H1 (cell line): ENCODE measurements at regions not wholly inside any gene's neighbourhood (a gene's known extent, or its start where the extent isn't known, plus 50 kb on each side); places are given as distances from the start of the nearest gene placed in this dataset.

Experiments
- CTCF ChIA-PET: fragments of 300-600 bp; sonication (Branson Sonifier 250); formaldehyde crosslinking; loops from one replicate; lab custom pipeline; 2021; ENCODE audit not compliant: partially characterized antibody; lab: Charles Lee
- POLR2A ChIA-PET: fragments of 300-600 bp; sonication (Branson Sonifier 250); formaldehyde crosslinking; loops from one replicate; lab custom pipeline; 2021; ENCODE audit warnings: inconsistent platforms; ENCODE audit not compliant: partially characterized antibody; lab: Charles Lee
- DNase-seq, 2 experiments: peaks; one replicate each; pipeline versions ENCODE4 v3.0.0 to v3.0.0-alpha.2; 2010 to 2022; ENCODE audit warnings: low spot score in 2 of 2, low read depth in 1 of 2, mixed read lengths in 1 of 2
- FAIRE-seq: peaks from 2 replicates; lab custom pipeline; 2011; peaks lifted over from hg19 to GRCh38; lab: Jason Lieb, UNC
- H2AFZ ChIP-seq: 2 replicates; pipeline ENCODE4 v1.8.1; 2012; ENCODE audit warnings: low read length, inconsistent platforms
- H2AK5ac ChIP-seq: 2 replicates; pipeline ENCODE4 v1.6.1; 2013; ENCODE audit warnings: low read depth, low read length
- H2BK120ac ChIP-seq: replicated peaks from 2 replicates; pipeline ENCODE3; 2013; ENCODE audit warnings: low read depth, low read length, inconsistent platforms
- H2BK12ac ChIP-seq: 2 replicates; pipeline ENCODE4 v1.6.1; 2013; ENCODE audit warnings: low read depth, low read length
- H2BK15ac ChIP-seq: 2 replicates; pipeline ENCODE4 v1.6.1; 2013; ENCODE audit warnings: low read length
- H2BK20ac ChIP-seq: 2 replicates; pipeline ENCODE4 v1.6.1; 2013; ENCODE audit warnings: low read length
- H2BK5ac ChIP-seq: 2 replicates; pipeline ENCODE4 v1.6.1; 2013; ENCODE audit warnings: low read depth, low read length
- H3K14ac ChIP-seq: 2 replicates; pipeline ENCODE4 v1.6.1; 2013; ENCODE audit warnings: inconsistent platforms; ENCODE audit not compliant: insufficient read length
- H3K18ac ChIP-seq: 2 replicates; pipeline ENCODE4 v1.6.1; 2013; ENCODE audit warnings: low read length; ENCODE audit errors: extremely low read depth
- H3K23ac ChIP-seq: 2 replicates; pipeline ENCODE4 v1.6.1; 2013; ENCODE audit warnings: inconsistent platforms; ENCODE audit not compliant: insufficient read length
- H3K23me2 ChIP-seq: 2 replicates; pipeline ENCODE4 v1.6.1; 2013; ENCODE audit warnings: low read depth, low read length
- H3K27ac ChIP-seq: 2 replicates; pipeline ENCODE4 v1.6.1; 2011; ENCODE audit warnings: low read depth, low read length, inconsistent platforms
- H3K27me3 ChIP-seq, 4 experiments: replicated peaks in 1 of 4; 1 replicate in 1 of 4; 2 replicates in 3 of 4; pipeline versions ENCODE4 v1.6.1 to v1.8.1; 2011 to 2013; ENCODE audit warnings: low read length in 3 of 4, mild to moderate bottlenecking in 3 of 4, inconsistent platforms in 2 of 4, mixed read lengths in 2 of 4, moderate library complexity in 1 of 4; ENCODE audit not compliant: control insufficient read depth in 3 of 4, insufficient read depth in 3 of 4; ENCODE audit errors: extremely low read depth in 1 of 4
- H3K36me3 ChIP-seq, 4 experiments: 2 replicates each; pipeline versions ENCODE4 v1.6.1 to v1.8.1; 2011 to 2013; ENCODE audit warnings: mild to moderate bottlenecking in 4 of 4, low read length in 3 of 4, moderate library complexity in 2 of 4, control low read depth in 1 of 4, inconsistent platforms in 1 of 4; ENCODE audit not compliant: insufficient read depth in 4 of 4, control insufficient read depth in 2 of 4
- H3K4ac ChIP-seq: replicated peaks from 2 replicates; pipeline ENCODE3; 2013; ENCODE audit warnings: low read length, low read depth, mixed read lengths, inconsistent platforms; ENCODE audit not compliant: insufficient read length
- H3K4me1 ChIP-seq, 4 experiments: replicated peaks in 1 of 4; 1 replicate in 1 of 4; 2 replicates in 3 of 4; pipeline versions ENCODE4 v1.6.1 to v1.8.1; 2011 to 2013; ENCODE audit warnings: low read length in 3 of 4, inconsistent platforms in 2 of 4, mixed read lengths in 1 of 4; ENCODE audit not compliant: insufficient read depth in 4 of 4, control insufficient read depth in 3 of 4
- H3K4me2 ChIP-seq, 2 experiments: 2 replicates each; pipeline versions ENCODE4 v1.6.1 to v1.8.1; 2011 to 2013; ENCODE audit warnings: low read depth in 2 of 2, low read length in 2 of 2, control low read depth in 1 of 2, inconsistent platforms in 1 of 2, mild to moderate bottlenecking in 1 of 2; ENCODE audit not compliant: insufficient read depth in 1 of 2
- H3K4me3 ChIP-seq, 4 experiments: fragments of 200-600, 300-600 bp in 1 of 4; sonication (generic), shearing (Covaris generic), sonication (Bioruptor Twin) in 1 of 4; 2 replicates each; pipeline versions ENCODE4 v1.5.1 to v1.8.1; 2011 to 2016; ENCODE audit warnings: low read length in 4 of 4, low read depth in 3 of 4, control low read depth in 2 of 4, inconsistent platforms in 2 of 4, mild to moderate bottlenecking in 2 of 4, mixed read lengths in 1 of 4, moderate library complexity in 1 of 4; ENCODE audit not compliant: insufficient read depth in 2 of 4; ENCODE audit errors: extremely low read depth in 1 of 4
- H3K56ac ChIP-seq: replicated peaks from 2 replicates; pipeline ENCODE3; 2013; ENCODE audit warnings: low read depth, mild to moderate bottlenecking, mixed read lengths, low read length, inconsistent platforms; ENCODE audit not compliant: insufficient read length
- H3K79me1 ChIP-seq: 2 replicates; pipeline ENCODE4 v1.6.1; 2013; ENCODE audit warnings: low read depth, low read length, control low read depth
- H3K79me2 ChIP-seq, 2 experiments: 2 replicates each; pipeline versions ENCODE4 v1.6.1 to v1.8.1; 2012 to 2013; ENCODE audit warnings: low read length in 2 of 2, mild to moderate bottlenecking in 2 of 2, inconsistent platforms in 1 of 2; ENCODE audit not compliant: insufficient read depth in 2 of 2, control insufficient read depth in 1 of 2
- H3K9ac ChIP-seq, 4 experiments: replicated peaks in 1 of 4; 1 replicate in 1 of 4; 2 replicates in 3 of 4; pipeline versions ENCODE4 v1.6.1 to v1.8.1; 2011 to 2013; ENCODE audit warnings: low read depth in 3 of 4, low read length in 3 of 4, control low read depth in 2 of 4, mild to moderate bottlenecking in 2 of 4, moderate library complexity in 2 of 4, inconsistent platforms in 1 of 4; ENCODE audit errors: extremely low read depth in 1 of 4
- H3K9me3 ChIP-seq, 2 experiments: 2 replicates each; pipeline versions ENCODE4 v1.6.1 to v1.8.1; 2012 to 2013; ENCODE audit warnings: mild to moderate bottlenecking in 2 of 2, moderate library complexity in 2 of 2, control low read depth in 1 of 2, inconsistent platforms in 1 of 2, low read depth in 1 of 2, low read length in 1 of 2, mixed read lengths in 1 of 2; ENCODE audit not compliant: insufficient read depth in 2 of 2
- H4K20me1 ChIP-seq, 2 experiments: replicated peaks in 1 of 2; 2 replicates each; pipeline versions ENCODE3 to v1.8.1; 2011 to 2013; ENCODE audit warnings: inconsistent platforms in 2 of 2, low read length in 2 of 2, mild to moderate bottlenecking in 1 of 2; ENCODE audit not compliant: insufficient read depth in 2 of 2, control insufficient read depth in 1 of 2
- H4K5ac ChIP-seq: 2 replicates; pipeline ENCODE4 v1.6.1; 2013; ENCODE audit warnings: low read length, low read depth, mixed read lengths, inconsistent platforms; ENCODE audit not compliant: insufficient read length
- H4K8ac ChIP-seq: 2 replicates; pipeline ENCODE4 v1.8.0; 2013; ENCODE audit warnings: mild to moderate bottlenecking, moderate library complexity, low read length, inconsistent platforms; ENCODE audit not compliant: insufficient read depth; ENCODE audit errors: extremely low read depth
- H4K91ac ChIP-seq: replicated peaks from 2 replicates; pipeline ENCODE3; 2013; ENCODE audit warnings: low read length, mixed read lengths, inconsistent platforms; ENCODE audit not compliant: insufficient read length
- PHF8 ChIP-seq: fragments of 200-600 bp; sonication (generic); conservative IDR thresholded peaks from 2 replicates; pipeline ENCODE4 v1.7.1; 2012; ENCODE audit warnings: low read depth, mild to moderate bottlenecking, inconsistent platforms, low read length, moderate library complexity
- POLR2AphosphoS5 ChIP-seq: IDR thresholded peaks from 2 replicates; pipeline ENCODE4 v1.6.1; 2011; ENCODE audit warnings: low read depth, low read length
- WGBS, 2 experiments: shearing (Covaris generic) in 1 of 2; methylation state at CpG; one replicate each; pipeline versions ENCODE4 v1.1.6 to v1.1.7; 2013 to 2015; ENCODE audit warnings: low lambda C conversion rate in 2 of 2, mixed read lengths in 2 of 2, inconsistent platforms in 1 of 2, low coverage in 1 of 2, missing lambda C conversion rate in 1 of 2; ENCODE audit not compliant: insufficient replicate concordance in 2 of 2, insufficient coverage in 1 of 2, insufficient read length in 1 of 2; ENCODE audit errors: extremely low coverage in 1 of 2, missing lambda C conversion rate in 1 of 2; 5-methylcytosine and 5-hydroxymethylcytosine counted together

DNA sequence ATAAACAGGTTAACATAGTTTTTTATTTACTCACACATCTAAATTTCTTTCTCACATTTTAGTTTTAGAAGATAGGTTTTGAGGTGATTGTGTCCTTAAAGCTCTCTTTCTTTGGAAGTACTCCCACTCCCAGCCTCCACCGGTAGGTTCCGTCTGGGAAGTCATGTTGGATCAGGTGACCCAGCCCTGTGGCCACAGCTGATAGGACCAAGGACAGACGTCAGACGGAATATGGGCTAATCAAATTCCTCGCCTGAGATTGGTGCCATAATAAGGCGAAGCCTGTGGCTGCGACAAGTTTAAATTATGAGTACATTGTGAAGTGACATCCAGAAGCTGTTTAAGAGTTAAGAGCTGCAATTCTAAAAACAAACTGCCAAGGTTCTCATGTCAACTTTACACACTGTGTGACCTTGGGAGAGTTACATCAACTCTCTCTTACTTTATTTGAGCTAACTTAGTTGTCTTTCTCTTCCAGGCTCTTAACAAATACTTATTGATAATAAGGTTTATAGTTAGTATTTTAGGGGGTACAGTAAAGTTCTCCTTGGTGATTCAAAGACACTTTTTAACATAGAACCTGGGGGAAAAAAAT is 133.6 kb downstream of the NPY start:
- Histone ChIP-seq H3K4ac (no peak overlapping the region), H3K18ac (no peak overlapping the region), H3K9me3 (peaks cover 0 to 4% of the 10 kb centered on the region in 2 experiments; a peak in 2 of 4 replicates), H4K8ac (no peak overlapping the region), H3K4me1 (peaks cover 0 to 5% (median 0%) of the 10 kb centered on the region in 4 experiments; a peak in 1 of 7 replicates), H4K5ac (no peak overlapping the region), H2AK5ac (no peak overlapping the region), H2BK5ac (no peak overlapping the region), H3K14ac (no peak overlapping the region), H3K4me2 (no peak overlapping the region), H3K56ac (no peak overlapping the region), H3K23me2 (no peaks in the 10 kb centered on the region), H3K9ac (no peak overlapping the region), H3K27ac (no peak overlapping the region), H3K4me3 (no peak overlapping the region), H4K91ac (no peak overlapping the region), H3K27me3 (peaks cover 0 to 2% (median 0%) of the 10 kb centered on the region in 4 experiments; a peak in 1 of 7 replicates), H3K23ac (no peak overlapping the region), H3K79me2 (no peaks in the 10 kb centered on the region), H2AFZ (no peak overlapping the region), H3K36me3 (no peaks in the 10 kb centered on the region), H2BK12ac (no peak overlapping the region), H2BK20ac (no peak overlapping the region), H2BK15ac (no peak overlapping the region), H4K20me1 (peaks cover 0 to 1% of the 10 kb centered on the region in 2 experiments), H2BK120ac (no peak overlapping the region), H3K79me1 (no peaks in the 10 kb centered on the region)
- no peak for FAIRE-seq
- POLR2A ChIA-PET: interaction anchor here (1.0 to 6.7 kb wide), 5 partner anchors 9 to 34 kb away, joined by 3 to 56 read pairs (median 3); no protein-coding TSS in a partner anchor
- TF ChIP-seq POLR2AphosphoS5: no peak
- TF ChIP-seq PHF8: no peak
- no peak for DNase-seq
- WGBS, 2 experiments: 82% methylated on average over 7 of the region's 7 CpGs; no CpG with 5 or more reads in 1 of the 2 experiments
- CTCF ChIA-PET: interaction anchor here (0.6 to 1.1 kb wide), 3 partner anchors 12 to 170 kb away, joined by 3 to 4 read pairs (median 3); no protein-coding TSS in a partner anchor
